Suprapubic skin (tissue), 4 donors: ENCODE measurements at regions not wholly inside any gene's neighbourhood (a gene's known extent, or its start where the extent isn't known, plus 50 kb on each side); places are given as distances from the start of the nearest gene placed in this dataset.

ENCODE experiments used
- POLR2A ChIP-seq, 2 donors: fragments of 450-650 bp; IDR thresholded peaks; one replicate each; pipeline ENCODE4 v1.6.1; 2017; ENCODE audit warnings: antibody characterized with exemption in 2 of 2, mild to moderate bottlenecking in 2 of 2, moderate library complexity in 2 of 2
- POLR2AphosphoS5 ChIP-seq, 3 donors: sonication (generic); formaldehyde crosslinking; IDR thresholded peaks; one replicate each; pipeline ENCODE4 v1.6.1; 2017; ENCODE audit warnings: antibody characterized with exemption in 3 of 3
- TF ChIP-seq, protein P1 (sequence below), 2 donors: fragments of 200-600 bp in 1 of 2; fragments of 450-650 bp in 1 of 2; sonication (generic) in 1 of 2; IDR thresholded peaks; one replicate each; pipeline ENCODE4 v1.5.1; 2016 to 2019; ENCODE audit warnings: antibody characterized with exemption in 2 of 2, mild to moderate bottlenecking in 1 of 2, moderate library complexity in 1 of 2

DNA sequence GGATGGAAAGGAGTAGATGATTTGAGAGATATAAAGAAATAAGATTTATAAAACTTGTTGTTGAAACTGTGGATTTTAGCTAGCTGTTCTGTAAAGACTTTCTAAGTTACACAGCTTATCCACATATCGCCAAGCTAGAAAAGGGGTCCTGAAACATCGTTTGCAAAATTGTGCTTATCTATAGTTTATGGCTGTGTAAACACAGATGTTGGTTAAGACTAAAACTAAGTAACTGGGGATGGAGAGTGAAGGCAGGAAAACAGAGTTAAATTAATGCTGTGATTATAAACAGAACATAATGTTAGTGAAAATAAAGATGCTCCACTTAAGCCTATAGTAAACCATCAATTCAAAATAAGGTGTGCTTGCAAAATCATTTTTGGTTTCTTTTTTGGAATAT is 311.3 kb upstream of the DDHD1 start:
- TF ChIP-seq, protein P1, sequence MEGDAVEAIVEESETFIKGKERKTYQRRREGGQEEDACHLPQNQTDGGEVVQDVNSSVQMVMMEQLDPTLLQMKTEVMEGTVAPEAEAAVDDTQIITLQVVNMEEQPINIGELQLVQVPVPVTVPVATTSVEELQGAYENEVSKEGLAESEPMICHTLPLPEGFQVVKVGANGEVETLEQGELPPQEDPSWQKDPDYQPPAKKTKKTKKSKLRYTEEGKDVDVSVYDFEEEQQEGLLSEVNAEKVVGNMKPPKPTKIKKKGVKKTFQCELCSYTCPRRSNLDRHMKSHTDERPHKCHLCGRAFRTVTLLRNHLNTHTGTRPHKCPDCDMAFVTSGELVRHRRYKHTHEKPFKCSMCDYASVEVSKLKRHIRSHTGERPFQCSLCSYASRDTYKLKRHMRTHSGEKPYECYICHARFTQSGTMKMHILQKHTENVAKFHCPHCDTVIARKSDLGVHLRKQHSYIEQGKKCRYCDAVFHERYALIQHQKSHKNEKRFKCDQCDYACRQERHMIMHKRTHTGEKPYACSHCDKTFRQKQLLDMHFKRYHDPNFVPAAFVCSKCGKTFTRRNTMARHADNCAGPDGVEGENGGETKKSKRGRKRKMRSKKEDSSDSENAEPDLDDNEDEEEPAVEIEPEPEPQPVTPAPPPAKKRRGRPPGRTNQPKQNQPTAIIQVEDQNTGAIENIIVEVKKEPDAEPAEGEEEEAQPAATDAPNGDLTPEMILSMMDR (IDR thresholded peaks at IDR 0.05) = no peak
- TF ChIP-seq POLR2A (IDR thresholded peaks at IDR 0.05) (no peak), POLR2AphosphoS5 (IDR thresholded peaks at IDR 0.05) (no peak)
